ENCODE measurements at regions not wholly inside any gene's neighbourhood (a gene's known extent, or its start where the extent isn't known, plus 50 kb on each side); places are given as distances from the start of the nearest gene placed in this dataset.
"Not testable (repeated sequence)": the region's sequence is repeated elsewhere in the genome, so short reads cannot be mapped to it uniquely, and the experiment has no call there.

- no peak for DNase-seq
Measured at GRCh38 chr4:20196476-20196875, 55.2 kb upstream of the SLIT2 start.

GRCh38 chr4:20195071-20195885 lies 56.4 kb upstream of the SLIT2 start:
- no peak for DNase-seq

- no peak for DNase-seq
Measured at GRCh38 chr4:20194123-20195013, 57.3 kb upstream of the SLIT2 start.

- no peak for DNase-seq
Measured at GRCh38 chr4:20193141-20193936, 58.4 kb upstream of the SLIT2 start.

- DNase-seq = peak; percentile 33
Measured at GRCh38 chr4:20192736-20193135, 59.0 kb upstream of the SLIT2 start.

- DNase-seq = no peak
Measured at GRCh38 chr4:20185103-20185502, 66.6 kb upstream of the SLIT2 start.

- not testable (repeated sequence) for DNase-seq
Measured at GRCh38 chr4:20183131-20183530, 68.6 kb upstream of the SLIT2 start.

GRCh38 chr4:20181926-20182325 lies 69.8 kb upstream of the SLIT2 start:
- no peak for DNase-seq

- DNase-seq = no peak
Measured at GRCh38 chr4:20180509-20180908, 71.2 kb upstream of the SLIT2 start.

- DNase-seq = no peak
Measured at GRCh38 chr4:20178902-20179576, 72.7 kb upstream of the SLIT2 start.

GRCh38 chr4:20176881-20177280 lies 74.8 kb upstream of the SLIT2 start:
- DNase-seq = no peak

- DNase-seq = no peak
Measured at GRCh38 chr4:20172070-20172760, 79.5 kb upstream of the SLIT2 start.

GRCh38 chr4:20166544-20166943 lies 85.2 kb upstream of the SLIT2 start:
- no peak for DNase-seq

GRCh38 chr4:20159516-20159915 lies 92.2 kb upstream of the SLIT2 start:
- peak; percentile 4 for DNase-seq

GRCh38 chr4:20158195-20158594 lies 93.5 kb upstream of the SLIT2 start:
- no peak for DNase-seq

- no peak for DNase-seq
Measured at GRCh38 chr4:20151436-20151835, 100.3 kb upstream of the SLIT2 start.

- DNase-seq = not testable (repeated sequence)
Measured at GRCh38 chr4:20149143-20149542, 102.6 kb upstream of the SLIT2 start.

GRCh38 chr4:20137176-20137575 lies 114.5 kb upstream of the SLIT2 start:
- peak; percentile 28 for DNase-seq

- no peak for DNase-seq
Measured at GRCh38 chr4:20127626-20128025, 124.1 kb upstream of the SLIT2 start.

- DNase-seq = no peak
Measured at GRCh38 chr4:20126906-20127305, 124.8 kb upstream of the SLIT2 start.

GRCh38 chr4:20124317-20125026 lies 127.2 kb upstream of the SLIT2 start:
- no peak for DNase-seq
